Neural progenitor cell (in vitro differentiated cells): ENCODE measurements at regions not wholly inside any gene's neighbourhood (a gene's known extent, or its start where the extent isn't known, plus 50 kb on each side); places are given as distances from the start of the nearest gene placed in this dataset.

Source experiments
- CTCF ChIP-seq: fragments of 200-600 bp; sonication (generic); IDR thresholded peaks from 2 replicates; pipeline ENCODE4 v1.5.1; 2017; ENCODE audit warnings: antibody characterized with exemption, mild to moderate bottlenecking
- EZH2 ChIP-seq: fragments of 200-600 bp; sonication (generic); IDR thresholded peaks from 2 replicates; pipeline ENCODE4 v1.6.1; 2017; ENCODE audit warnings: antibody characterized with exemption, mild to moderate bottlenecking, moderate library complexity
- EZH2phosphoT487 ChIP-seq: fragments of 200-600 bp; sonication (generic); IDR thresholded peaks from 2 replicates; pipeline ENCODE4 v1.6.1; 2017; ENCODE audit warnings: antibody characterized with exemption

GRCh38 chr11:33500861-33501479, 199.7 kb downstream of the C11orf91 start:
- TF ChIP-seq CTCF (no peak), EZH2 (no peak), EZH2phosphoT487 (no peak)
